Amygdala (tissue), 56 donors: ENCODE measurements at regions not wholly inside any gene's neighbourhood (a gene's known extent, or its start where the extent isn't known, plus 50 kb on each side); places are given as distances from the start of the nearest gene placed in this dataset.

Source experiments
- DNase-seq, 56 donors: peaks; one replicate each; lab custom pipeline; 2025; lab: John Stamatoyannopoulos, UW

GRCh38 chr13:91162180-91162579, 185.3 kb upstream of the MIR17HG start:
- no peak for DNase-seq

GRCh38 chr13:91162589-91162988, 184.9 kb upstream of the MIR17HG start:
- DNase-seq, result no peak

GRCh38 chr13:91165758-91166157, 181.7 kb upstream of the MIR17HG start:
- no peak for DNase-seq

GRCh38 chr13:91166714-91167511, 180.6 kb upstream of the MIR17HG start:
- DNase-seq, result no peak

GRCh38 chr13:91167706-91168385, 179.6 kb upstream of the MIR17HG start:
- DNase-seq, result no peak

- DNase-seq, result no peak
Measured at GRCh38 chr13:91168386-91168711, 179.1 kb upstream of the MIR17HG start.

- no peak for DNase-seq
Measured at GRCh38 chr13:91169321-91170050, 178.0 kb upstream of the MIR17HG start.

GRCh38 chr13:91172160-91172559, 175.3 kb upstream of the MIR17HG start:
- DNase-seq, result no peak

GRCh38 chr13:91174886-91175501, 172.5 kb upstream of the MIR17HG start:
- DNase-seq, result no peak

- DNase-seq, result no peak
Measured at GRCh38 chr13:91178099-91178498, 169.4 kb upstream of the MIR17HG start.

GRCh38 chr13:91181892-91182291, 165.6 kb upstream of the MIR17HG start:
- no peak for DNase-seq

GRCh38 chr13:91184244-91184926, 163.1 kb upstream of the MIR17HG start:
- peak in 2 of 56 donors; percentile 2 to 9 for DNase-seq

- peak in 1 of 56 donors; percentile 1 for DNase-seq
Measured at GRCh38 chr13:91185294-91185863, 162.1 kb upstream of the MIR17HG start.

GRCh38 chr13:91187522-91187921, 160.0 kb upstream of the MIR17HG start:
- DNase-seq, result no peak

GRCh38 chr13:91189506-91189905, 158.0 kb upstream of the MIR17HG start:
- no peak for DNase-seq

GRCh38 chr13:91193358-91193757, 154.1 kb upstream of the MIR17HG start:
- DNase-seq, result no peak

GRCh38 chr13:91195789-91196188, 151.7 kb upstream of the MIR17HG start:
- no peak for DNase-seq

- DNase-seq, result no peak
Measured at GRCh38 chr13:91196958-91197357, 150.5 kb upstream of the MIR17HG start.

GRCh38 chr13:91199866-91200265, 147.6 kb upstream of the MIR17HG start:
- DNase-seq, result no peak

- DNase-seq, result no peak
Measured at GRCh38 chr13:91200486-91200885, 147.0 kb upstream of the MIR17HG start.
